ENCODE measurements at regions not wholly inside any gene's neighbourhood (a gene's known extent, or its start where the extent isn't known, plus 50 kb on each side); places are given as distances from the start of the nearest gene placed in this dataset.

- no peak for ATAC-seq
- DNase-seq (ENCODE audit: missing footprints), result no peak
- intact Hi-C loops (cut with DNase I), result no loop called here
Observed at GRCh38 chr6:138575257-138575656, 76.0 kb upstream of the NHSL1 start.

- intact Hi-C loops (cut with DNase I), result no loop called here
- ATAC-seq (no peak), DNase-seq (ENCODE audit: missing footprints) (no peak)
Observed at GRCh38 chr6:138576313-138576712, 77.0 kb upstream of the NHSL1 start.

- peak; percentile 58 for ATAC-seq
- intact Hi-C loops (cut with DNase I), result no loop called here
- no peak for DNase-seq (ENCODE audit: missing footprints)
Observed at GRCh38 chr6:138577151-138577915, 78.0 kb upstream of the NHSL1 start.

- ATAC-seq (no peak), DNase-seq (ENCODE audit: missing footprints) (no peak)
- intact Hi-C loops (cut with DNase I), result no loop called here
Observed at GRCh38 chr6:138580040-138580439, 80.7 kb upstream of the NHSL1 start.

- ATAC-seq (no peak), DNase-seq (ENCODE audit: missing footprints) (no peak)
- intact Hi-C loops (cut with DNase I), result no loop called here
Observed at GRCh38 chr6:138580801-138581200, 81.5 kb upstream of the NHSL1 start.

- intact Hi-C loops (cut with DNase I), result no loop called here
- ATAC-seq (no peak), DNase-seq (ENCODE audit: missing footprints) (no peak)
Observed at GRCh38 chr6:138582573-138582972, 83.3 kb upstream of the NHSL1 start.

- ATAC-seq, result no peak
- no peak for DNase-seq (ENCODE audit: missing footprints)
- intact Hi-C loops (cut with DNase I), result loop anchor here (5.0 kb wide), 2 partner anchors 106 to 469 kb away; no protein-coding TSS in a partner anchor
Observed at GRCh38 chr6:138586638-138587037, 87.3 kb upstream of the NHSL1 start.

GRCh38 chr6:138588805-138589434 lies 89.6 kb upstream of the NHSL1 start:
- DNase-seq (ENCODE audit: missing footprints), result no peak
- intact Hi-C loops (cut with DNase I), result loop anchor here (2.0 to 5.0 kb wide), 3 partner anchors 103 to 472 kb away; no protein-coding TSS in a partner anchor
- peak; percentile 51 for ATAC-seq

GRCh38 chr6:138590796-138591709 lies 91.8 kb upstream of the NHSL1 start:
- intact Hi-C loops (cut with DNase I), result loop anchor here (2.0 to 5.0 kb wide), 2 partner anchors 162 to 304 kb away; no protein-coding TSS in a partner anchor
- ATAC-seq (peak; percentile 65), DNase-seq (ENCODE audit: missing footprints) (no peak)

- intact Hi-C loops (cut with DNase I), result loop anchor here (5.0 kb wide), 1 partner anchor 305 kb away; no protein-coding TSS in a partner anchor
- ATAC-seq (no peak), DNase-seq (ENCODE audit: missing footprints) (no peak)
Observed at GRCh38 chr6:138592749-138593123, 93.4 kb upstream of the NHSL1 start.

- peak; percentile 81 for ATAC-seq
- intact Hi-C loops (cut with DNase I), result loop anchor here (5.0 kb wide), 1 partner anchor 306 kb away; no protein-coding TSS in a partner anchor
- DNase-seq (ENCODE audit: missing footprints), result no peak
Observed at GRCh38 chr6:138593124-138593877, 94.0 kb upstream of the NHSL1 start.

GRCh38 chr6:138593909-138594757 lies 94.8 kb upstream of the NHSL1 start:
- no peak for ATAC-seq
- no peak for DNase-seq (ENCODE audit: missing footprints)
- intact Hi-C loops (cut with DNase I), result loop anchor here (5.0 kb wide), 1 partner anchor 307 kb away; no protein-coding TSS in a partner anchor

- intact Hi-C loops (cut with DNase I), result loop anchor here (5.0 kb wide), 1 partner anchor 307 kb away; no protein-coding TSS in a partner anchor
- DNase-seq (ENCODE audit: missing footprints) (no peak), ATAC-seq (no peak)
Observed at GRCh38 chr6:138594758-138595140, 95.5 kb upstream of the NHSL1 start.

GRCh38 chr6:138596126-138596525 lies 96.8 kb upstream of the NHSL1 start:
- DNase-seq (ENCODE audit: missing footprints), result no peak
- ATAC-seq, result no peak
- intact Hi-C loops (cut with DNase I), result no loop called here

- no peak for DNase-seq (ENCODE audit: missing footprints)
- intact Hi-C loops (cut with DNase I), result no loop called here
- ATAC-seq, result no peak
Observed at GRCh38 chr6:138596591-138596990, 97.3 kb upstream of the NHSL1 start.

GRCh38 chr6:138597336-138597735 lies 98.0 kb upstream of the NHSL1 start:
- ATAC-seq, result no peak
- intact Hi-C loops (cut with DNase I), result no loop called here
- no peak for DNase-seq (ENCODE audit: missing footprints)

GRCh38 chr6:138598562-138599173 lies 99.4 kb upstream of the NHSL1 start:
- no peak for ATAC-seq
- DNase-seq (ENCODE audit: missing footprints), result no peak
- intact Hi-C loops (cut with DNase I), result no loop called here

All from Right ventricle myocardium inferior (tissue), 1 donor.